Colon (tissue), 2 donors: ENCODE measurements at regions not wholly inside any gene's neighbourhood (a gene's known extent, or its start where the extent isn't known, plus 50 kb on each side); places are given as distances from the start of the nearest gene placed in this dataset.

Experiments used
- FAIRE-seq: peaks from 2 replicates; lab custom pipeline; 2012; peaks lifted over from hg19 to GRCh38; lab: Jason Lieb, UNC
- donor health status: control.
- donor health status: control.

DNA sequence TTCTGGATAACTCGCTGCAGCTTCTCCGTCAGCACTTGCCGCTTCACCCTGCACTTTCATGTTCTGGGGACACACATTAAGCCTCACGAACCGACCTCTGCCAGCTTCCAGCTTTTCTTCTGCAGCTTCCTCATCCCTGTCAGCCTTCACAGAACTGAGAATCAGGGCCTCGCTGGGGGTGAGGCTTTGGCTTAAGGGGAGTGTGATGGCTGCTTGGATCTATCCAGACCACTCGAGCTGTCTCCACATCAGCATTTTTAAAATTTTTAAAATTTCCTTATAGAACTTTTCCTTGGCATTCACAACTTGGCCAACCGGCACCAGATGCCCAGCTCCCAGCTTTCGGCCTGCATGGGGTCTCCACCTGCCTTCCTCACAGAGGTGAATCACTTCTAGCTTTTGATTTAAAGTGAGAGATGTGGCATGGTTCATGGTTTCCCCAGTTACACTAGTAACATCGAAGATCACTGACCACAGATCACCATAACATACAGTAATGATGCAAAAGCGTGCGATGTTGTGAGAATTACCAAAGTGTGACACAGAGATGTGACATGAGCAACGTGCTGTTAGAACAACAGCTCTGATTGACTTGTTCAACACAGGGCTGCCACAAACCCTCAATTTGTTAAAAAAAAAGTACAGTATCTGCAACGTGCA lies 139.1 kb upstream of the C14orf180 start:
- FAIRE-seq: no peak

GRCh38 chr14:104441275-104442106 lies 138.1 kb upstream of the C14orf180 start:
- no peak for FAIRE-seq

- no peak for FAIRE-seq
Observed at GRCh38 chr14:104442107-104442551, 137.4 kb upstream of the C14orf180 start.

- no peak for FAIRE-seq
Observed at GRCh38 chr14:104442631-104443390, 136.8 kb upstream of the C14orf180 start.

DNA sequence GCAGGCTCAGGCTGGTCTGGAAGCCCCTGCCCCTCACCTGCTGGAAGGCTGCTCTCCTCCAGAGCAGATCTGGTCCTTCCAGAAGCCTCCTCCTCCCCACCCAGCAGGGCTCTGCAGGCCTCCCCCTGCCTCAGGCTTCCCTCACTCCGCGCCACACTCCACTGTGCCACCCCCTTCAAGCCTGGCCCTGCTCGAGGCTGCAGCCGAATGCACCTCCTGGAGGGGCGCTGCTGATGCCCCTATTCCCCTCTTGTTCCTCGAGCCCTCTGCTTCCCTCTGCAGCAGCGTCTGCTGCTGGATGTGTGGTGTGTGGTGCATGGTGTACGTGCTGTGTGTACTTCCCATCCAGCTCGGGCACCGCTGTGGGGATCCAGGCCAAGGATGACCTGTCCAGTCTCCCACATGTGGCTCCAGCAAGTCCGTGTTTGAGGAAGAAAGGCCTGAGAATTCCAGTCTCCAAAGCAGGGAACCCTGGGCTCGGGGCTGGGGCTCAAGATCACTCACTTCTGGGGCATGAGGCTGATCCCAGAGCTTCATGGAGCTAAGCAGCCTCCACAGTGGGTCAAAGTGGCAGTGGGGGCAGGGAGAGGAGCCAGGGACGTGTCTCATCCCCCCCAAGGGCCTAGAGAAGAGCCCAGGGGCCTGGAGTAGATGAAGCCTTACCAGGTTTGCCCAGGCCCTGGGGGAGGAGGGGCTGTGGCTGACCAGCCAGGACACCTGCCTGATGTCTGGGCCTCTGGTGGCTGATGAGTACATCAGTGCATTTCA lies 136.0 kb upstream of the C14orf180 start:
- FAIRE-seq: no peak

DNA sequence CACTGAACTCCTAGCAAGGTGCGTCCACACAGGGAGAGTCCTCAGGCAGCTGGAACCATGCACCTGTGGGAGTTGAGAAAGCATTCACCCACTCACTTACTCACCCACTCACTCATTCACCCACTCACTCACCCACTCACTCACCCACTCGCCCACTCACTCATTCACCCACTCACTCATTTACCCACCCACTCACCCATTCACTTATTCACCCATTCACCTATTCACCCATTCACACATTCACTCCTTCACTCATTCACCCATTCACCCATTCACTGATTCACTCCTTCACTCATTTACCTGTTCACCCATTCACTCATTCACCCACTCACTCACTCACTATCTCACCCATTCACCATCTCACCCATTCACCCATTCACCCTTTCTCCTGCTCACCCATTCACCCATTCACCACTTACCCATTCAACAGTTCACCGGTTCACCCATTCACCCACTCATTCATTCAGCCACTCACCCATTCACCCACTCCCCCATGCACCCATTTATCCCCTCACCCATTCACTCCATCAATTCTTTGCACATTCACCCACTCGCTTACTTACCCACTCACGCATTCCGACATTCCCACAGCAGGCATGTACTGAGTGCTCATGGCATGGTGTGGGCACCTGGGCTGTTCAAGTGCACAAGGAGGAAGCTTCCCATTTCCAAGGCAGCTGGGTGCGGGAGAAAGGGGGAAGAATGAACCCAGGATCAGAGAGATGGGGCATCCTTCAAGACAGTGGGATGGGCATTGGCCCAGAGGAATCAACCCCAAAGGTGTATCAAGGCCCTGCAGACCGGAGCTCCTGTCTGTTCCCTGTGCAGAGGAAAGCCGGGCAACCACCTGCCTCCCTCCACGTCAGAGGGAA lies 135.2 kb upstream of the C14orf180 start:
- no peak for FAIRE-seq

GRCh38 chr14:104445086-104445485 lies 134.5 kb upstream of the C14orf180 start:
- no peak for FAIRE-seq

- no peak for FAIRE-seq
Observed at GRCh38 chr14:104445832-104446381, 133.7 kb upstream of the C14orf180 start.

GRCh38 chr14:104446611-104447010 lies 133.0 kb upstream of the C14orf180 start:
- FAIRE-seq: no peak

- no peak for FAIRE-seq
Observed at GRCh38 chr14:104447750-104448149, 131.8 kb upstream of the C14orf180 start.

DNA sequence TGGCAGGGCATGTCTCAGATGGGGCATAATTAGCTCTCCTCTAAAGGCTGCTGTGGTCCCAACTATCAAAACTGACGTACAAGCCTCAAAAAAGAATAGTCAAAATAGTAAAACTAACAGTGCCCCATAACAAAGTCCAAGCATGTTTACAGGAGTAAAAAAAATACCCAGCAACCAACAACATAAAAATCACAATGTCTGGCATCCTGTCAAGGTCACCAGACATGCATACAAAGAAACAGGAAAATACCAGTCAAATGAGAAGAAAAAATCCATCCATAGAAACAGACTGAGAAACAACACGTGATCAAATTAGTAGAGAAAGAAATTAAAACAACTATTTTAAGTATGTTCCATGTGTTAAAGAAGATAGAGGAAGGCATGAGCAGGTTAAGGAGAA lies 131.2 kb upstream of the C14orf180 start:
- FAIRE-seq: no peak

- FAIRE-seq: no peak
Observed at GRCh38 chr14:104448721-104449120, 130.8 kb upstream of the C14orf180 start.

DNA sequence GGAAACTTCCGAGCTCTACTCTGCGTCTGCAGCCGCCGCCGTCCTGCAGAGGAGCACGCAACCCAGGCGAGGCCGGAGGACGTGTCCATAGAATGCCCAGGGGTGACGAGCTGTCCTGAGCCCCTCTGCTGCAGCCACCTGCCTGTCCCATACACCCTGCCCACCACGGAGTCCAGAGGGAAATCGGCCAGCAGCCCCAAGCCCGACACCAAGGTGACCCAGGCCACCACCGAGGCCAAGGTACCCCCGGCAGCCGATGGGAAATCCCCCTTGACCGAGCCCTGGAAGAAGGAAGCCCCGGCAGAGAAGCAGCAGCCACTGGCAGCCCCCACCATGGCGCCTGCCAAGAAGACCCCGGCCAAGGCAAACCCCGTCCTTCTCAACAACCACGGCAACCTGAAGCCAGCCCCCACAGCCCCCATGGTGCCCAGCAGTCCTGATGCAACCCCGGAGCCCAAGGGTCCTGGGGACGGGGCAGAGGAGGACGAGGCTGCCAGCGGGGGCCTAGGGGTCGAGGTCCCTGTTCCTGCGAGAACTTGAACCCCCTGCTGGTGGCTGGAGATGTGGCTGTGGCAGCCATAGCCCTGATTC lies 128.7 kb upstream of the C14orf180 start:
- no peak for FAIRE-seq

GRCh38 chr14:104451474-104451873 lies 128.1 kb upstream of the C14orf180 start:
- no peak for FAIRE-seq

GRCh38 chr14:104458845-104459244 lies 120.7 kb upstream of the C14orf180 start:
- no peak for FAIRE-seq

DNA sequence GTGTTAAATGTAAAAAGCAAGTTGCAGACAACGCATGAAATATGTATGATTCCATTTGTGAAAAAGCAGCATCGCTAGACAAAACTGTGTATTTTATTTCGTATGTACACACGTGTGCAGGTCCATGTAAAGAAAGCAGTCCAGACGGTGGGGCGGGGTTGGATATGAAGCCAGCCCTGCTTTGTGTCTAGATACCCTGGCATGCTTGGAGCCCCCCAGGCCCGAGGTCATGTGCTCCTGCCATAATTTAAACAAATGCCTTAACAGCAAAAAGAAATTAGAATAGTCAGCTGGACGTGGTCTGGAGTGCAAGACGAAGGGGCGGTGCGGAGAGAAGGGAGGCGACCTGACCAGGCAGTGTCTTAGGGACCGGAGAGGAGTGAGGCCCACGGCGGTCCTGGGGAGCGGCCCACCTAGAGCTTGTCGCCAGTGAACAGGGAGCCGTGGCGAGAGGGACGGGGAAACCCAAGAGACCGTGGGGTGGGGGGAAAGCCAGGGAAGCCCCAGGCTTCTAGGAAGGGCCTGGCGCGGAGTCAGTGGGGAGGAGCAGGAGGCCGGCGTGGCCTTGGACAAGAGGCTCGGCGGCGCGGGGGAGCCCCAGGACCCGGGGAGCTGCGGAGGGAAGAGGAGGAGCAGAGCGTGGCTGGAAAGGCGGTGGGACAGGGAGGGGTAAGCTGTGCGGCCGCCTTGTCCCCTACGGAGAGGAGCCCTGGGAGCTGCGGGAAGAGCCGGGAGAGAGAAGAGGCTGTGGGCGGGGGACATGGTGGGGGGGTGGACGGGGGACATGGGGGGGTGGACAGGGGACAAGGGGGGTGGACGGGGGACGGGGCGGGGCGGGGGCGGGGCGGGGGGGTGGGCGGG lies 118.5 kb upstream of the C14orf180 start:
- FAIRE-seq: no peak

DNA sequence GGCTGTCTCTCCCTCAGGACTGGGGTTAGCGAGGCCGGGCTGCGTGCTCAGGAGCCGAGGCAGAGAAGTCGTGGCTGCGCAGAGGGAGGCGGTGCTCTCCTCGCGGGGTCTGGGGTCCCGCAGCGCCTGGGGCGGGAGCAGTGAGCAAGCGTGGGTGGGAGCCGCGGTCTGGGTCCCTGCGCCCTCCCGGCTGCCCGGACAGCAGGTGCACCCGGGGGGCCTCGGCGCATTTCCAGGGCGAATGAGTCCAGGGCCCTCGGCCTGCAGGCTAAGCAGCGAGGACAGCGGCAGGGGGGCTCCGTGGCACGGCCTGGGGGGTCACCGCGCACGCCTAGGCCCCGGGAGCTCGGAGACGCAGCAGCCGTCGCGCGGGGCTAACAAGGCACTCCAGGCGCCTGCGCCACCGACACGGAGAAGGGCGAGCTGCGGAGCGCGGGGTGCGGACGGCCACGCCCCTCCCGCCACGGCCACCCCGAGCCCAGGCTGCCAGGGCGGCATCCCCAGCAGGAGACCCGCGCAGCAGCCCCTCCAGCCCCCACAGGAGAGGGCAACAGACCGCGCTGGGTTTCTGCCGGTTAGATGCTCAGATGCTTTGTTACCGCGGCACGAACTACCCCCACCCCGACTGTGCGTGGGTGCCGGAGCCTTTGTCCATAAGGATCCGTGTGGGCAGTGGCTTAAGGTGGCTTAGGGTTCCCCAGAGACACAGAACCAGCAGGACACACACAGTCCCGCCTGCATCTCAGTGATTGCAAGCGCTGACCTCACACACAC lies 117.7 kb upstream of the C14orf180 start:
- FAIRE-seq: no peak
